AG04450 (cell line): ENCODE measurements at regions not wholly inside any gene's neighbourhood (a gene's known extent, or its start where the extent isn't known, plus 50 kb on each side); places are given as distances from the start of the nearest gene placed in this dataset.

Experiments
- CTCF ChIA-PET: fragments of 300-600, 350-600 bp; formaldehyde crosslinking; extraction: SDS; loops from one replicate; lab custom pipeline; 2022; ENCODE audit warnings: antibody characterized with exemption, inconsistent platforms; lab: Charles Lee
- POLR2A ChIA-PET: fragments of 350-600 bp; formaldehyde crosslinking; extraction: SDS; loops from one replicate; lab custom pipeline; 2021; ENCODE audit warnings: antibody characterized with exemption, inconsistent platforms; lab: Yijun Ruan, JAX
- DNase-seq: peaks from one replicate; pipeline ENCODE4 v3.0.0-alpha.2; 2011; ENCODE audit warnings: low read depth, low spot score
- H3K27ac ChIP-seq: one replicate; pipeline ENCODE4 v1.5.1; 2012; ENCODE audit warnings: low read depth, low read length, control low read depth
- H3K27me3 ChIP-seq: one replicate; pipeline ENCODE4 v1.6.0; 2012; ENCODE audit warnings: low read length; ENCODE audit not compliant: control insufficient read depth, insufficient read depth
- H3K4me3 ChIP-seq: 2 replicates; pipeline ENCODE4 v1.5.1; 2011; ENCODE audit warnings: mild to moderate bottlenecking, low read depth, low read length, control low read depth
- H3K9me3 ChIP-seq: 2 replicates; pipeline ENCODE4 v1.5.1; 2012; ENCODE audit warnings: low read length; ENCODE audit not compliant: control insufficient read depth, insufficient read depth
- CTCF ChIP-seq: IDR thresholded peaks from 2 replicates; pipeline ENCODE4 v1.5.1; 2011; ENCODE audit warnings: low read depth, low read length, control low read depth, inconsistent platforms

DNA sequence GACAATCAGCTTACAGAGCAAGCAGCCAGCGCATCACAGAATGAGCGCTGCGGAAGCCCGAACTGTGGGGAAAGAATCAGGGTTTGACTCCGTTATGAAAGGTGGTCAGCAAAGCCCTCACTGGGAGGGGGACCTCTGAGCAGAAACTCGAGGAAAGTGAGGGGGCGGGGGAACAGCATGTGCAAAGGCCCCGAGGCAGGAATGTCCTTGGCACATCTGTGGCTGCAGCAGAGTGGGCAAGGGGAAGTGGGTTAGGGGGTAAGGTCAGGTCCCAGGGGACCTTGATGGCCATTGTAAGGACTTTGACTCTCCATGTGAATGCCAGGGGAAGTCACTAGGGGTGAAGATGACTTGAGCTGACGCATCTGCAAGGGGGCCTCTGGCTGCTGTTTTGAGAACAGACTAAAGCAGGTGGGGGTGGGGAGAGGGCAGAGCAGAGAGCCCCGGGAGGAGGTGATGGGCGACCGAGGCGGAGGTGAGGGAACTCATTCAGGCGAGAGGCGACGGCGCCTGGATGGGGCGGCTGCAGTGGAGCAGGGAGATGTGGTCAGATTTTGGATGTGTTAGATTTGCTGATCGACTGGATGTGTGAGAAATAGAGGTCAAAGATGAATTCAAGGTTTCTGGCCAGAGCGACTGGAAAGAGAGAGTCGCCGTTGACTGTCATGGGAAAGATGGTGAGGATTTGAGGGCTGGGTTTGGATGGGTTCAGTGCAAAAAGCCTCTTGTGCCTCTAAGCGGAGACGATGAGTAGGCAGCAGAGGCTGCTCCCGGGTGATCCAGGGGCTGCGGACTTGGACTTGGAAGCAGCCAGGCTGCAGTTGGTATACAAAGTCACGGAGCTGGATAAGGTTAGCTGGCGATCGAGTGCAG is 108.0 kb upstream of the ZBTB40 start:
- POLR2A ChIA-PET, result no interaction called here
- no peak for TF ChIP-seq CTCF
- H3K27me3 ChIP-seq, result peaks cover 70% of the 10 kb centered on the region
- H3K4me3 ChIP-seq, result no peak overlapping the region
- CTCF ChIA-PET, result no interaction called here
- H3K9me3 ChIP-seq, result no peaks in the 10 kb centered on the region; the same call in 1 of the 2 replicates
- no peak for DNase-seq
- H3K27ac ChIP-seq, result no peak overlapping the region

DNA sequence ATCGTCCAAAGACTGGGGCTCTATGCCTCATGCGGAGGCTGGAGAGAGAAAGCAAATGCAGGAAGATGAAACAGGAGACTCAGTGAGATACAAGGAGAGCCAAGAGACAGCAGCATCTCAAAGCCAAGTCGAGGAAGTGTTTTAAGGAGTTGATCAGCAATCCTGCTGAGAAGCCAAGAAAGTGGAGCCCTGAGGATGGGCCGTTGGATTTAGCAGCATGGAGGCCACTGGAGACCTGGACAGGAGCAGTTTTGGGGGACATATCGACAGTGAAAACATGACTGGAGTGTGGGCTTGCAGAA is 107.4 kb upstream of the ZBTB40 start:
- no peaks in the 10 kb centered on the region; the same call in 1 of the 2 replicates for H3K9me3 ChIP-seq
- POLR2A ChIA-PET, result no interaction called here
- DNase-seq, result no peak
- CTCF ChIA-PET, result no interaction called here
- peaks cover 68% of the 10 kb centered on the region for H3K27me3 ChIP-seq
- no peak overlapping the region for H3K27ac ChIP-seq
- TF ChIP-seq CTCF, result no peak
- no peak overlapping the region for H3K4me3 ChIP-seq

- ChIA-PET POLR2A (no interaction called here), CTCF (no interaction called here)
- H3K4me3 ChIP-seq, result no peak overlapping the region
Observed at GRCh38 chr1:22344851-22345560, 106.6 kb upstream of the ZBTB40 start.

GRCh38 chr1:22347854-22348760 is 103.5 kb upstream of the ZBTB40 start:
- POLR2A ChIA-PET, result no interaction called here
- CTCF ChIA-PET, result interaction anchor here (0.7 kb wide), 1 partner anchor 44 kb away, joined by 5 read pairs; no protein-coding TSS in a partner anchor
- TF ChIP-seq CTCF, result no peak

More at GRCh38 chr1:22344851-22345560, 106.6 kb upstream of the ZBTB40 start:
- no peak for DNase-seq
- Histone ChIP-seq H3K9me3 (no peaks in the 10 kb centered on the region; the same call in 1 of the 2 replicates), H3K27ac (no peak overlapping the region), H3K27me3 (peaks cover 72% of the 10 kb centered on the region)
- no peak for TF ChIP-seq CTCF

More at GRCh38 chr1:22347854-22348760, 103.5 kb upstream of the ZBTB40 start:
- DNase-seq, result no peak
- H3K9me3 ChIP-seq, result no peaks in the 10 kb centered on the region; the same call in 1 of the 2 replicates
- H3K27me3 ChIP-seq, result peaks cover 71% of the 10 kb centered on the region
- H3K27ac ChIP-seq, result no peak overlapping the region
- H3K4me3 ChIP-seq, result no peak overlapping the region
